Activated CD8-positive, alpha-beta memory T cell treated with anti-CD3 and anti-CD28 coated beads, Interleukin-2, amount 50 U/mL, for 24 hours (primary cell): ENCODE measurements at regions not wholly inside any gene's neighbourhood (a gene's known extent, or its start where the extent isn't known, plus 50 kb on each side); places are given as distances from the start of the nearest gene placed in this dataset.

ENCODE experiments used
- DNase-seq: peaks from one replicate; pipeline ENCODE4 v3.0.0-alpha.2; 2020; ENCODE audit errors: extremely low read depth

GRCh38 chr2:128750328-128751165, 431.9 kb upstream of the HS6ST1 start:
- no peak for DNase-seq

- no peak for DNase-seq
Measured at GRCh38 chr2:128751746-128752145, 433.1 kb upstream of the HS6ST1 start.

GRCh38 chr2:128752691-128753263, 434.1 kb upstream of the HS6ST1 start:
- DNase-seq, result no peak

- no peak for DNase-seq
Measured at GRCh38 chr2:128753321-128753720, 434.7 kb upstream of the HS6ST1 start.

GRCh38 chr2:128753800-128754199, 435.1 kb upstream of the HS6ST1 start:
- DNase-seq, result no peak

- DNase-seq, result no peak
Measured at GRCh38 chr2:128754246-128754724, 435.6 kb upstream of the HS6ST1 start.

GRCh38 chr2:128755695-128756364, 437.2 kb upstream of the HS6ST1 start:
- DNase-seq, result no peak

- no peak for DNase-seq
Measured at GRCh38 chr2:128756365-128756717, 437.7 kb upstream of the HS6ST1 start.

- no peak for DNase-seq
Measured at GRCh38 chr2:128765811-128766210, 447.1 kb upstream of the HS6ST1 start.

- no peak for DNase-seq
Measured at GRCh38 chr2:128768041-128768440, 449.4 kb upstream of the HS6ST1 start.

- DNase-seq, result no peak
Measured at GRCh38 chr2:128769457-128770142, 450.9 kb upstream of the HS6ST1 start.

- no peak for DNase-seq
Measured at GRCh38 chr2:128770143-128771085, 451.7 kb upstream of the HS6ST1 start.

- DNase-seq, result no peak
Measured at GRCh38 chr2:128771401-128771800, 452.7 kb upstream of the HS6ST1 start.

GRCh38 chr2:128772671-128773070, 454.0 kb upstream of the HS6ST1 start:
- DNase-seq, result no peak

- no peak for DNase-seq
Measured at GRCh38 chr2:128773641-128774319, 455.1 kb upstream of the HS6ST1 start.

- DNase-seq, result no peak
Measured at GRCh38 chr2:128774320-128775216, 455.9 kb upstream of the HS6ST1 start.

- DNase-seq, result no peak
Measured at GRCh38 chr2:128775217-128775913, 456.7 kb upstream of the HS6ST1 start.

- DNase-seq, result no peak
Measured at GRCh38 chr2:128775914-128776285, 457.2 kb upstream of the HS6ST1 start.
